ENCODE measurements at regions not wholly inside any gene's neighbourhood (a gene's known extent, or its start where the extent isn't known, plus 50 kb on each side); places are given as distances from the start of the nearest gene placed in this dataset.

DNA sequence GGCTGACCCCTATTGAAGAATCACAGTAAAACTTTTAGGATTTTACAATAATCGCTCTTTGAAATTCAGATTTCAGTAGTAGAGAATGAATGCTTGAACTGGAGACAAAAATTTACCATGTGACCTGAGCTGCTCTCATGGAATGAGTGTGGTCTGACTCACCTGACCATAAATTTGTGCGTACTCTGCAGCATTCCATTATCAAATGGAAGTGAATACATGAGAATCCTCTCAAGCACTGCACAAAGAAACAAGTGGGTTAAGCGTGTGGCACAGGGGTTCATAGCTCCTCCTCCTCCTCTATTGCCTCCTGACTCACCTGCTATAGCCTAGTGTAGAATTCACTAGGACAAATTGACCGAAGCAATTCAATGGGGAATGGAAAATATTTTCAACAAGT lies 269.8 kb upstream of the CDH9 start:
- TF ChIP-seq CTCF (IDR thresholded peaks at IDR 0.05) (no peak), TAF1 (IDR thresholded peaks at IDR 0.05; ENCODE audit: borderline replicate concordance, low read depth, low read length) (no peak), EZH2phosphoT487 (IDR thresholded peaks at IDR 0.05; ENCODE audit: borderline replicate concordance, low read depth) (no peak), MXI1 (IDR thresholded peaks at IDR 0.05; ENCODE audit: low read depth, low read length) (no peak), ELF1 (IDR thresholded peaks at IDR 0.05) (no peak), YY1 (IDR thresholded peaks at IDR 0.05; ENCODE audit: low read depth) (no peak), JUND (IDR thresholded peaks at IDR 0.05) (no peak), MEF2A (IDR thresholded peaks at IDR 0.05; ENCODE audit: borderline replicate concordance, low read depth) (no peak)
- TF ChIP-seq, protein P1, sequence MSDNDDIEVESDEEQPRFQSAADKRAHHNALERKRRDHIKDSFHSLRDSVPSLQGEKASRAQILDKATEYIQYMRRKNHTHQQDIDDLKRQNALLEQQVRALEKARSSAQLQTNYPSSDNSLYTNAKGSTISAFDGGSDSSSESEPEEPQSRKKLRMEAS (IDR thresholded peaks at IDR 0.05; ENCODE audit: low read depth) = no peak
- TF ChIP-seq, protein P2, sequence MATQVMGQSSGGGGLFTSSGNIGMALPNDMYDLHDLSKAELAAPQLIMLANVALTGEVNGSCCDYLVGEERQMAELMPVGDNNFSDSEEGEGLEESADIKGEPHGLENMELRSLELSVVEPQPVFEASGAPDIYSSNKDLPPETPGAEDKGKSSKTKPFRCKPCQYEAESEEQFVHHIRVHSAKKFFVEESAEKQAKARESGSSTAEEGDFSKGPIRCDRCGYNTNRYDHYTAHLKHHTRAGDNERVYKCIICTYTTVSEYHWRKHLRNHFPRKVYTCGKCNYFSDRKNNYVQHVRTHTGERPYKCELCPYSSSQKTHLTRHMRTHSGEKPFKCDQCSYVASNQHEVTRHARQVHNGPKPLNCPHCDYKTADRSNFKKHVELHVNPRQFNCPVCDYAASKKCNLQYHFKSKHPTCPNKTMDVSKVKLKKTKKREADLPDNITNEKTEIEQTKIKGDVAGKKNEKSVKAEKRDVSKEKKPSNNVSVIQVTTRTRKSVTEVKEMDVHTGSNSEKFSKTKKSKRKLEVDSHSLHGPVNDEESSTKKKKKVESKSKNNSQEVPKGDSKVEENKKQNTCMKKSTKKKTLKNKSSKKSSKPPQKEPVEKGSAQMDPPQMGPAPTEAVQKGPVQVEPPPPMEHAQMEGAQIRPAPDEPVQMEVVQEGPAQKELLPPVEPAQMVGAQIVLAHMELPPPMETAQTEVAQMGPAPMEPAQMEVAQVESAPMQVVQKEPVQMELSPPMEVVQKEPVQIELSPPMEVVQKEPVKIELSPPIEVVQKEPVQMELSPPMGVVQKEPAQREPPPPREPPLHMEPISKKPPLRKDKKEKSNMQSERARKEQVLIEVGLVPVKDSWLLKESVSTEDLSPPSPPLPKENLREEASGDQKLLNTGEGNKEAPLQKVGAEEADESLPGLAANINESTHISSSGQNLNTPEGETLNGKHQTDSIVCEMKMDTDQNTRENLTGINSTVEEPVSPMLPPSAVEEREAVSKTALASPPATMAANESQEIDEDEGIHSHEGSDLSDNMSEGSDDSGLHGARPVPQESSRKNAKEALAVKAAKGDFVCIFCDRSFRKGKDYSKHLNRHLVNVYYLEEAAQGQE (IDR thresholded peaks at IDR 0.05; ENCODE audit: low read depth, low read length) = no peak
- TF ChIP-seq, protein P3, sequence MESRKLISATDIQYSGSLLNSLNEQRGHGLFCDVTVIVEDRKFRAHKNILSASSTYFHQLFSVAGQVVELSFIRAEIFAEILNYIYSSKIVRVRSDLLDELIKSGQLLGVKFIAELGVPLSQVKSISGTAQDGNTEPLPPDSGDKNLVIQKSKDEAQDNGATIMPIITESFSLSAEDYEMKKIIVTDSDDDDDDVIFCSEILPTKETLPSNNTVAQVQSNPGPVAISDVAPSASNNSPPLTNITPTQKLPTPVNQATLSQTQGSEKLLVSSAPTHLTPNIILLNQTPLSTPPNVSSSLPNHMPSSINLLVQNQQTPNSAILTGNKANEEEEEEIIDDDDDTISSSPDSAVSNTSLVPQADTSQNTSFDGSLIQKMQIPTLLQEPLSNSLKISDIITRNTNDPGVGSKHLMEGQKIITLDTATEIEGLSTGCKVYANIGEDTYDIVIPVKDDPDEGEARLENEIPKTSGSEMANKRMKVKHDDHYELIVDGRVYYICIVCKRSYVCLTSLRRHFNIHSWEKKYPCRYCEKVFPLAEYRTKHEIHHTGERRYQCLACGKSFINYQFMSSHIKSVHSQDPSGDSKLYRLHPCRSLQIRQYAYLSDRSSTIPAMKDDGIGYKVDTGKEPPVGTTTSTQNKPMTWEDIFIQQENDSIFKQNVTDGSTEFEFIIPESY (IDR thresholded peaks at IDR 0.05; ENCODE audit: borderline replicate concordance, low read depth) = no peak
- TF ChIP-seq, protein P4, sequence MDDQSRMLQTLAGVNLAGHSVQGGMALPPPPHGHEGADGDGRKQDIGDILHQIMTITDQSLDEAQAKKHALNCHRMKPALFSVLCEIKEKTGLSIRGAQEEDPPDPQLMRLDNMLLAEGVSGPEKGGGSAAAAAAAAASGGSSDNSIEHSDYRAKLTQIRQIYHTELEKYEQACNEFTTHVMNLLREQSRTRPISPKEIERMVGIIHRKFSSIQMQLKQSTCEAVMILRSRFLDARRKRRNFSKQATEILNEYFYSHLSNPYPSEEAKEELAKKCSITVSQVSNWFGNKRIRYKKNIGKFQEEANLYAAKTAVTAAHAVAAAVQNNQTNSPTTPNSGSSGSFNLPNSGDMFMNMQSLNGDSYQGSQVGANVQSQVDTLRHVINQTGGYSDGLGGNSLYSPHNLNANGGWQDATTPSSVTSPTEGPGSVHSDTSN (IDR thresholded peaks at IDR 0.05) = no peak

Measured in SK-N-SH (cell line).